ENCODE measurements at regions not wholly inside any gene's neighbourhood (a gene's known extent, or its start where the extent isn't known, plus 50 kb on each side); places are given as distances from the start of the nearest gene placed in this dataset.

DNA sequence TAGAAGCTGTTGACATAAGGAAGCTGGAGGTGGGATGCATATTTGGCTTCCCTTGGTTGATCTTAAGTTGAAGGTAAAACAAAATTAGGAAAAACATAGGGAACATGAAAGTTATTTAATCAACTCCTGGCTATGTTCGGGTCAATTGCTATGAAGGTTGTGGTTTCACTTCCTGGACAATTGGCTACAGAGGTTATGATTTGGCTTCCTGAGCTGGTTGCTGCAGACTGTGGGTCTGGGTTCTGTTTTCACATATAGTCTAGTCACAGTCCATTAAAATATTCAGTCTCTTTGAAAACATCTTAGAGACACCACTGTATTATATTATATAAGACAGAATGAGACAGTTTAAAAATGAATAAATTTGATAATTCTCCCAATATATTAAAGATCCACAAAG is 895.2 kb upstream of the USP15 start:
- TF ChIP-seq, protein P1, sequence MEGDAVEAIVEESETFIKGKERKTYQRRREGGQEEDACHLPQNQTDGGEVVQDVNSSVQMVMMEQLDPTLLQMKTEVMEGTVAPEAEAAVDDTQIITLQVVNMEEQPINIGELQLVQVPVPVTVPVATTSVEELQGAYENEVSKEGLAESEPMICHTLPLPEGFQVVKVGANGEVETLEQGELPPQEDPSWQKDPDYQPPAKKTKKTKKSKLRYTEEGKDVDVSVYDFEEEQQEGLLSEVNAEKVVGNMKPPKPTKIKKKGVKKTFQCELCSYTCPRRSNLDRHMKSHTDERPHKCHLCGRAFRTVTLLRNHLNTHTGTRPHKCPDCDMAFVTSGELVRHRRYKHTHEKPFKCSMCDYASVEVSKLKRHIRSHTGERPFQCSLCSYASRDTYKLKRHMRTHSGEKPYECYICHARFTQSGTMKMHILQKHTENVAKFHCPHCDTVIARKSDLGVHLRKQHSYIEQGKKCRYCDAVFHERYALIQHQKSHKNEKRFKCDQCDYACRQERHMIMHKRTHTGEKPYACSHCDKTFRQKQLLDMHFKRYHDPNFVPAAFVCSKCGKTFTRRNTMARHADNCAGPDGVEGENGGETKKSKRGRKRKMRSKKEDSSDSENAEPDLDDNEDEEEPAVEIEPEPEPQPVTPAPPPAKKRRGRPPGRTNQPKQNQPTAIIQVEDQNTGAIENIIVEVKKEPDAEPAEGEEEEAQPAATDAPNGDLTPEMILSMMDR (IDR thresholded peaks at IDR 0.05; ENCODE audit: control extremely low read depth in 1 of 3, insufficient read depth in 1 of 3, low read depth in 1 of 3, low read length in 3 of 3): no peak
- TF ChIP-seq RFX5 (IDR thresholded peaks at IDR 0.05; ENCODE audit: borderline replicate concordance, low read depth, low read length) (no peak), SP1 (IDR thresholded peaks at IDR 0.05; ENCODE audit: low read depth, low read length) (no peak), YY1 (IDR thresholded peaks at IDR 0.05; ENCODE audit: low read depth, low read length) (no peak), SP2 (IDR thresholded peaks at IDR 0.05; ENCODE audit: low read length) (no peak)
- TF ChIP-seq, protein P2, sequence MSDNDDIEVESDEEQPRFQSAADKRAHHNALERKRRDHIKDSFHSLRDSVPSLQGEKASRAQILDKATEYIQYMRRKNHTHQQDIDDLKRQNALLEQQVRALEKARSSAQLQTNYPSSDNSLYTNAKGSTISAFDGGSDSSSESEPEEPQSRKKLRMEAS (IDR thresholded peaks at IDR 0.05): no peak
